ENCODE measurements at regions not wholly inside any gene's neighbourhood (a gene's known extent, or its start where the extent isn't known, plus 50 kb on each side); places are given as distances from the start of the nearest gene placed in this dataset.

DNA sequence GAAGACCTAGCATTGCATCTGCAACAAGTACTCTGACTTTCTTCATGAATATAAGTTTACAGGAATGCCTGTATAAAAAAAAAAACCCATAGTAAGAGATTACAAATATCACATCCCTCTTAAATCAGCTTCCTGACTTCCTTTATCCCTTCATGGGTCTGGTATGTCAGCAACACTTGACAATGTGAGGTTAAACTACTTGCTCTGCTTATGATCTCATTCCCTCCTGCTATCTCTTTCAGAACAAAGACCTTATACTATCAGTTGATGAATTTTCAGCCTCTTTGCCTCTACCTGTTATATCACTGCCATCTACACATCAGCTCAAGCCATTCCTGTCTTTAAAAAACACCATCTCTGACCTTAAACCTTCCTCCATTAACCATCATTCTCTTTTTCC lies 130.9 kb upstream of the SAMSN1 start:
- DNase-seq (ENCODE audit: insufficient read length, low spot score, missing footprints), result no peak
- H3K4me3 ChIP-seq (ENCODE audit: insufficient read depth, low read length), result no peak overlapping the region
- no peaks in the 10 kb centered on the region for H3K9me3 ChIP-seq (ENCODE audit: low read depth, low read length)
- H3K27me3 ChIP-seq (ENCODE audit: insufficient read depth, low read length), result no peaks in the 10 kb centered on the region
- no peak overlapping the region for H2AFZ ChIP-seq (ENCODE audit: low read length)
- H3K4me2 ChIP-seq (ENCODE audit: insufficient read depth, low read length), result no peak overlapping the region
- no peaks in the 10 kb centered on the region for H4K20me1 ChIP-seq (ENCODE audit: insufficient read depth, low read length)
- TF ChIP-seq, protein P1, sequence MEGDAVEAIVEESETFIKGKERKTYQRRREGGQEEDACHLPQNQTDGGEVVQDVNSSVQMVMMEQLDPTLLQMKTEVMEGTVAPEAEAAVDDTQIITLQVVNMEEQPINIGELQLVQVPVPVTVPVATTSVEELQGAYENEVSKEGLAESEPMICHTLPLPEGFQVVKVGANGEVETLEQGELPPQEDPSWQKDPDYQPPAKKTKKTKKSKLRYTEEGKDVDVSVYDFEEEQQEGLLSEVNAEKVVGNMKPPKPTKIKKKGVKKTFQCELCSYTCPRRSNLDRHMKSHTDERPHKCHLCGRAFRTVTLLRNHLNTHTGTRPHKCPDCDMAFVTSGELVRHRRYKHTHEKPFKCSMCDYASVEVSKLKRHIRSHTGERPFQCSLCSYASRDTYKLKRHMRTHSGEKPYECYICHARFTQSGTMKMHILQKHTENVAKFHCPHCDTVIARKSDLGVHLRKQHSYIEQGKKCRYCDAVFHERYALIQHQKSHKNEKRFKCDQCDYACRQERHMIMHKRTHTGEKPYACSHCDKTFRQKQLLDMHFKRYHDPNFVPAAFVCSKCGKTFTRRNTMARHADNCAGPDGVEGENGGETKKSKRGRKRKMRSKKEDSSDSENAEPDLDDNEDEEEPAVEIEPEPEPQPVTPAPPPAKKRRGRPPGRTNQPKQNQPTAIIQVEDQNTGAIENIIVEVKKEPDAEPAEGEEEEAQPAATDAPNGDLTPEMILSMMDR (IDR thresholded peaks at IDR 0.05; ENCODE audit: extremely low read depth, low read depth, low read length), result no peak
- H3K4me1 ChIP-seq (ENCODE audit: insufficient read depth, low read length), result no peaks in the 10 kb centered on the region
- H3K27ac ChIP-seq (ENCODE audit: low read depth, low read length), result no peak overlapping the region
- H3K79me2 ChIP-seq (ENCODE audit: insufficient read depth, low read length), result no peaks in the 10 kb centered on the region
- H3K36me3 ChIP-seq (ENCODE audit: insufficient read depth, low read length), result no peaks in the 10 kb centered on the region

DNA sequence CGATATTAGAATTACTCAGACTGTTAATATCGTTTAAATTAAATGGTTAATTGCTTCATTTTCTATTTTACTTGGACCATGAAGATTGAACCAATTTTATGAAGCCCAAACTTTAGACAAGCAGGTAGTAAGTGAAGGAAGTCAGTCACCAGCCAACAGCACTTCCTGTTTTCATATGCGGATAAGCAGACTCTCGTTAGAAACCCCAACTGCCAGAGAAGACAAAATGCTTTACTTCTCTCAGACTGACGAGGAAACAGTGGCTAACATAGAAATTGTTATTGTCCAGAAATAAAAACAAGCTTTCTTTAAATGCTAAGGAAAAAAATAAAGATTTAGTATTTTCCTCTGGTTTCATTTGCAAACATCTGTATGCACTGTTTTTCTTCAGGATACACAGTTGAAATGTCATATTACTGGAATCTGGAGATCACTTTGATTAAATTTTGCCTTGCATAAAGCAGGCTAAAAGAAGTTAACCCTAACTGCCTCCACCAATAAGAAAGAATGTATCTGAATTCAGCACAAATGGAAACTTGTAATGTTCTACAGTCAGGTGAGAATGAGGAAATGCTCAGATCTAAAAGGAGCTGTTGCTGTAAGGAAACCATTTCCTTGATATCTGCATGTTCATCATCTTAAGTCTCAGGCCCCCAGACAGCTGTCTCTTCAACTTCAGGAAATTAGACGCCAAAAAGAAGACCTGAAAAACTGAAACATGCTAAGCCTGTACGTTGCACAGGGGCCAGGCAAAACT lies 129.8 kb upstream of the SAMSN1 start:
- H3K4me2 ChIP-seq (ENCODE audit: insufficient read depth, low read length), result no peak overlapping the region
- TF ChIP-seq, protein P1 (IDR thresholded peaks at IDR 0.05; ENCODE audit: extremely low read depth, low read depth, low read length), result no peak
- no peaks in the 10 kb centered on the region for H4K20me1 ChIP-seq (ENCODE audit: insufficient read depth, low read length)
- no peaks in the 10 kb centered on the region for H3K36me3 ChIP-seq (ENCODE audit: insufficient read depth, low read length)
- H3K4me3 ChIP-seq (ENCODE audit: insufficient read depth, low read length), result no peak overlapping the region
- no peaks in the 10 kb centered on the region for H3K79me2 ChIP-seq (ENCODE audit: insufficient read depth, low read length)
- no peaks in the 10 kb centered on the region for H3K27me3 ChIP-seq (ENCODE audit: insufficient read depth, low read length)
- H3K9me3 ChIP-seq (ENCODE audit: low read depth, low read length), result no peaks in the 10 kb centered on the region
- no peak overlapping the region for H3K27ac ChIP-seq (ENCODE audit: low read depth, low read length)
- H2AFZ ChIP-seq (ENCODE audit: low read length), result no peak overlapping the region
- no peaks in the 10 kb centered on the region for H3K4me1 ChIP-seq (ENCODE audit: insufficient read depth, low read length)
- DNase-seq (ENCODE audit: insufficient read length, low spot score, missing footprints), result no peak

DNA sequence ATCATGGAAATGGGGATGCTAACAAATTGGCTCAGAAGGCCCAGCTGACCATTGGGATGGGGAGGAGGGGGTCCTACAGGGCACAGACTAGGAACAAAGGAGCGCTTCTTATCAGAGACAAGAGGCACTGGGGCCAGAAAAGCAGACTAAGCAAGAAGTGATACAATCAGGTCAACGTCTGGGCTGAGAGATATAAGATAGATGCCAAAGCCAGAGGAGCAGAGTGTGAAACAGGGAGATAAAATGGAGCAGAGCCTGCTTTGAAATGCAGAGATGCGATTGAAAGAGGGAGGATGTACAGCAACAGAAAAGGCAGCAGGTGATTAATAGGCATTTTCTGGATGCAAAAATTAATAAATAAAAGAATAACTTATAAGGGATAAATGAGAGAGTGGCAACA lies 127.5 kb upstream of the SAMSN1 start:
- no peak for DNase-seq (ENCODE audit: insufficient read length, low spot score, missing footprints)
- TF ChIP-seq, protein P1 (IDR thresholded peaks at IDR 0.05; ENCODE audit: extremely low read depth, low read depth, low read length), result no peak
- H3K36me3 ChIP-seq (ENCODE audit: insufficient read depth, low read length), result no peaks in the 10 kb centered on the region
- H4K20me1 ChIP-seq (ENCODE audit: insufficient read depth, low read length), result no peaks in the 10 kb centered on the region
- no peak overlapping the region for H3K4me2 ChIP-seq (ENCODE audit: insufficient read depth, low read length)
- H3K9me3 ChIP-seq (ENCODE audit: low read depth, low read length), result no peaks in the 10 kb centered on the region
- H3K4me3 ChIP-seq (ENCODE audit: insufficient read depth, low read length), result no peak overlapping the region
- H3K27me3 ChIP-seq (ENCODE audit: insufficient read depth, low read length), result no peaks in the 10 kb centered on the region
- no peaks in the 10 kb centered on the region for H3K79me2 ChIP-seq (ENCODE audit: insufficient read depth, low read length)
- no peak overlapping the region for H2AFZ ChIP-seq (ENCODE audit: low read length)
- no peak overlapping the region for H3K27ac ChIP-seq (ENCODE audit: low read depth, low read length)
- H3K4me1 ChIP-seq (ENCODE audit: insufficient read depth, low read length), result no peaks in the 10 kb centered on the region

DNA sequence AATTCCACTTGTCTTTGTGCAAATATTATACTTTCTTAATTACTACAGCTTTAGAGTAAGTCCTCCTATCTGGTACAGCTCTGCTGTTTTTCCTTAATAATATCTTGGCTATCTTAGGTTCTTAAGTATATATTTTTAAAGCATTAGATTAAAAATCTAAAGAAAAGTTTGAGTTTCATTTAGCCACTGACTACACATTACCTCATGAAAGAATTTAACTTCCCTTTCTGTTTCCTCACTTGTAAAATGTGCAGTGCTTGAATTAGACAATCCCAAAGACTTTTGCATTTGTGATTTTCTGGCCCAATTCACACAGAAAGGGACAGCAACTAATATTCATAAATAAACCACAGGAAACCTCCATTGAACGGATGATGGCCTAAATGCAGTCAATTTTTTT lies 126.4 kb upstream of the SAMSN1 start:
- no peaks in the 10 kb centered on the region for H3K27me3 ChIP-seq (ENCODE audit: insufficient read depth, low read length)
- no peak overlapping the region for H3K4me3 ChIP-seq (ENCODE audit: insufficient read depth, low read length)
- TF ChIP-seq, protein P1 (IDR thresholded peaks at IDR 0.05; ENCODE audit: extremely low read depth, low read depth, low read length), result no peak
- H3K4me2 ChIP-seq (ENCODE audit: insufficient read depth, low read length), result no peak overlapping the region
- H3K9me3 ChIP-seq (ENCODE audit: low read depth, low read length), result no peaks in the 10 kb centered on the region
- H4K20me1 ChIP-seq (ENCODE audit: insufficient read depth, low read length), result no peaks in the 10 kb centered on the region
- no peak overlapping the region for H3K27ac ChIP-seq (ENCODE audit: low read depth, low read length)
- no peak overlapping the region for H2AFZ ChIP-seq (ENCODE audit: low read length)
- no peaks in the 10 kb centered on the region for H3K79me2 ChIP-seq (ENCODE audit: insufficient read depth, low read length)
- no peaks in the 10 kb centered on the region for H3K4me1 ChIP-seq (ENCODE audit: insufficient read depth, low read length)
- H3K36me3 ChIP-seq (ENCODE audit: insufficient read depth, low read length), result no peaks in the 10 kb centered on the region
- DNase-seq (ENCODE audit: insufficient read length, low spot score, missing footprints), result no peak
